ENCODE measurements at regions not wholly inside any gene's neighbourhood (a gene's known extent, or its start where the extent isn't known, plus 50 kb on each side); places are given as distances from the start of the nearest gene placed in this dataset.

GRCh38 chr14:26932606-26933005, 334.8 kb upstream of the NOVA1 start:
- FAIRE-seq = no peak

DNA sequence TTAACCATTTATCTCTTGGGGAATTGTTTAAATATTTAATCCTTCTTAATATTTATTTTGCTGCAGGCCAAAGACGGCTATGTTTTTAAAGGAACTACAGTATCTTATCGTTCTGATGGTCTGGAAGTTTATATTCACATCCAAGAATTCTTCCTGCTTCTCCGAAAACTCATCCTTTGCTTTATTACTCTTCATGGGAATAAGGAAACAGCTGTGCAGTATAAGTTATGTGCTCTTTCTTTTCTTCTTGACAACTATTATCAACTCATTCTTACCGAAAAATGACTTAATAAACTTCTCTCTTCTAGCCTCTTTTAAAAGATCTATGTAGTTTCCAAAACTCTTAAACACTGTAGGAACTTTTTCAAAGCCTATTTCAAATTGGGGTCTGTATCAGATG, 335.6 kb upstream of the NOVA1 start:
- FAIRE-seq = no peak

GRCh38 chr14:26934151-26934550, 336.3 kb upstream of the NOVA1 start:
- no peak for FAIRE-seq

GRCh38 chr14:26935733-26936132, 337.9 kb upstream of the NOVA1 start:
- no peak for FAIRE-seq

DNA sequence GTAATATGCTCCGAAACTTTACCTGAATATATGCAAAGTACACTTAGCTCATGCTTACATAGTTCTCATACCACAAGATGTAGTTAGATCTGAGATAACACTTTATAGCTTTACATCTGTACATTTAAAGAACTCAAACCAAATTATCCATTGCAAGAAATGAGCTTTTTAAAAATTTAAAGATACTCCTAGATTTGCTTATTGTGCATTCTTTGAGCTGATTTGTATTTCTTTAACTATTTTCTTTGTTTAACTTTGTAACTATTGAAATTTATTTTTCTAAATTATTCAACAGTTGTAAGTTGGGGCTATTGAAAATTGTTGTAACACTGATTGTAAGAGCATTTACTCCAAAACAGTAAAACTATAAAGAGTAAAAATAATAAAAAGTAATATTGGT, 340.2 kb upstream of the NOVA1 start:
- FAIRE-seq = no peak

DNA sequence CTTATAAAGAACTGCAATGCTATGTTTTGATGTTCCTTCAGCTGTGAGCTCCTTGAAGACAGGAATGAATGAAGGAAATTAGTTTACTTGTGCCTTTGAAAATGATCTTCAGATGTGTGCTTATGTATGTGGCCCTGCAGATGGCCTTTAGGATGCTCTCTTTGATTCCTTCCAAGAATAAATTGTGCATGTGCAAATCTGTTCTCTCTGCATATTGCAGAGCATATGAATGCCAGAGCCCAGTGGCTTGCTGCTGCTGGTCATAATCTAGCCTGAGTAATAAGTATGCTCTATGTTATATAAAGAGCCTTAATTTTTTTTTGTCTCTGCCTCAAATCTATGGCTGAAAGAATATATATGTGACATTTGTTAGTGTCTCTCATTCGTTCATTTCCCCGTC, 341.9 kb upstream of the NOVA1 start:
- no peak for FAIRE-seq

- FAIRE-seq = no peak
Measured at GRCh38 chr14:26941521-26941920, 343.7 kb upstream of the NOVA1 start.

DNA sequence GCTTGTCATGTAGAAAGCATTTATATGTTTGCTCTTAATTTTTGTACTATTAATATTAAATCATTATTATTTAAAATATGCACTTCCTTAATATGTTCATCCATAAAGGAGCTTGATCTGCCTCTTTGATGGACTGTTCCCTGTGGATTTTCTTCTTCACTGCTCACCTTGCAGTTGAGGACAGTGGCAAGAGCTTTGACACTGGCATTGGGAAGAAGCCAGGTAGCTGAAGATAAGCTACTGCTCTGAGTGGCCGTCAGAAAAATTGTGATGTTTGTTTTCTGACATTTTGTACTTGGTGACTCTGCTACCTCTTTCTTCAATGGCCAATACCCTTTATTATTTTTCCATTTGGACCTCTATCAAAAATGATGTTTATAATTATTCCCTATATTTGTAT, 349.4 kb upstream of the NOVA1 start:
- FAIRE-seq = no peak

- no peak for FAIRE-seq
Measured at GRCh38 chr14:26959437-26959836, 361.6 kb upstream of the NOVA1 start.

- no peak for FAIRE-seq
Measured at GRCh38 chr14:26959972-26960660, 362.3 kb upstream of the NOVA1 start.

- no peak for FAIRE-seq
Measured at GRCh38 chr14:26963711-26964110, 365.9 kb upstream of the NOVA1 start.

- FAIRE-seq = no peak
Measured at GRCh38 chr14:26965490-26965889, 367.7 kb upstream of the NOVA1 start.

GRCh38 chr14:26966908-26967307, 369.1 kb upstream of the NOVA1 start:
- FAIRE-seq = no peak

DNA sequence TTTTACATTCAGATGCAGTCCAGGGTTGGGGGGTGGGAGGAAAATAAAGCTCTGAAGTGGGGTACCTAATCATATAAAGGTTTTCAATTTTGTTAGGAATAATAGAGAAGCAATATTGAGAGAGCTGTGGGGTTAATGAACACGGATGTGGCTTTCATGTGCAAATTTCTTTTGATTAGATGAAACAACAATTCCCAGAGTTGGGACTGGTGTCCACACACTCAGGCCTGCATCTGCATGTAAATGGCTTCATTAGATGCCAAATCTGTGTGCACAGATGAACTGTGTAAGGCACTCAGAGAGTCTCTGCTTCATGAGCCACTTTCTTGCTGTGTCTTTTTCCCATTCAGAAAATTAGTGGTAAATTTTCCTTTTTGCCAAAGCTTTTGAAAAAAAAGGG, 377.1 kb upstream of the NOVA1 start:
- no peak for FAIRE-seq

- no peak for FAIRE-seq
Measured at GRCh38 chr14:26982071-26982470, 384.2 kb upstream of the NOVA1 start.

GRCh38 chr14:26984311-26985177, 386.7 kb upstream of the NOVA1 start:
- FAIRE-seq = peak; percentile 85

GRCh38 chr14:26987744-26988363, 390.0 kb upstream of the NOVA1 start:
- FAIRE-seq = no peak

- FAIRE-seq = no peak
Measured at GRCh38 chr14:26990946-26991345, 393.1 kb upstream of the NOVA1 start.

DNA sequence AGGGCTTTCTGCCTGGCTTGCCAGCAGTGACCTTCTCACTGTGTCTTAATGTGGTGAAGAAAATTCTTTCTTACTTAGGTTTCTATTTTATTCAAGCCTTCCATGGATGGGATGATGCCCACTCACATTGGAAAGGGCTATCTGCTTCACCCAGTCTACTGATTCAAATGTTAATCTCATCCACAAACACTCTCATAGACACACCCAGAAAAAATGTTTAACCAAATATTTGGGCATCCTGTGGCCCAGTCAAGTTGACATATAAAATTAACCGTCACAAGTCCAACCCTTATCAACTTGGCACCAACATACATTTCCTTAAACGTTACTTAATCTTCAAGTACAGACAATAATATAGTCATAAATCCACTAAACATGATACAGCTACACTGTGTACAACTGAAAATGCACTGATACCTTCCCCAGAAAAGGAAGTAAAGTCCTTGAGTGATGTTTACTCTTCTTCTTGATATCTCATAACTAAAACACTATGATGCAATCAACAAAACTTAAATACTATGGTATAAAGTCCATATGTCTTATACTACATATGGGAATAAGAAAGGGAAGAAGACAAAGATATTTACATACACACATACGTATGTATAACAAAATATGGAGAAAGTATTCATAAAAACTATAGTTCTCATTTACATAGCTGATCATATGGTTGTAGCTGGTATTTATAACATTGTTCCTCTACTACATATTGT, 394.7 kb upstream of the NOVA1 start:
- FAIRE-seq = no peak

GRCh38 chr14:26993556-26993955, 395.7 kb upstream of the NOVA1 start:
- no peak for FAIRE-seq

GRCh38 chr14:26995301-26995700, 397.5 kb upstream of the NOVA1 start:
- FAIRE-seq = no peak

- no peak for FAIRE-seq
Measured at GRCh38 chr14:26996246-26996645, 398.4 kb upstream of the NOVA1 start.

DNA sequence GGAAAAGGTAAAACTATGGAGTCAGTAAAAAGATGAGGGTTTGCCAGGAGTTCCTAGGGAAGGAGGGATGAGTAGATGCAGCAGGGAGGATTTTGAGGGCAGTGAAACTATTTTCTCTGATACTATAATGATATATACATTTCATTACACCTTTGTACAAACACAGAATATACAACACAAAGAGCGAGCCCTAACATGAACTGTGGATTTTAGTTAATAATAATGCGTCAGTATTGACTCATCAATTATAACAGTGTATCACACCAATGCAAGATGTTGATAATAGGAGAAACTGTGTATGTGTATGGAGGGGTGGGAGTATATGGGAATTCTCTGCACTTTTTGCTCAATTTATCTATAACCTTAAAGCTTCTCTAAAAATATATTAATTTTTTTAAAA, 404.3 kb upstream of the NOVA1 start:
- FAIRE-seq = no peak

Measured in endometrium (tissue), 2 donors.